ENCODE measurements at regions not wholly inside any gene's neighbourhood (a gene's known extent, or its start where the extent isn't known, plus 50 kb on each side); places are given as distances from the start of the nearest gene placed in this dataset.

- no peak for DNase-seq (ENCODE audit: low read depth)
- no peak overlapping the region for H3K4me3 ChIP-seq (ENCODE audit: low read length)
- TF ChIP-seq CTCF (conservative IDR thresholded peaks at IDR 0.05; ENCODE audit: low read depth, low read length), result no peak
Observed at GRCh38 chr17:72376526-72377345, 255.9 kb downstream of the SOX9 start.

DNA sequence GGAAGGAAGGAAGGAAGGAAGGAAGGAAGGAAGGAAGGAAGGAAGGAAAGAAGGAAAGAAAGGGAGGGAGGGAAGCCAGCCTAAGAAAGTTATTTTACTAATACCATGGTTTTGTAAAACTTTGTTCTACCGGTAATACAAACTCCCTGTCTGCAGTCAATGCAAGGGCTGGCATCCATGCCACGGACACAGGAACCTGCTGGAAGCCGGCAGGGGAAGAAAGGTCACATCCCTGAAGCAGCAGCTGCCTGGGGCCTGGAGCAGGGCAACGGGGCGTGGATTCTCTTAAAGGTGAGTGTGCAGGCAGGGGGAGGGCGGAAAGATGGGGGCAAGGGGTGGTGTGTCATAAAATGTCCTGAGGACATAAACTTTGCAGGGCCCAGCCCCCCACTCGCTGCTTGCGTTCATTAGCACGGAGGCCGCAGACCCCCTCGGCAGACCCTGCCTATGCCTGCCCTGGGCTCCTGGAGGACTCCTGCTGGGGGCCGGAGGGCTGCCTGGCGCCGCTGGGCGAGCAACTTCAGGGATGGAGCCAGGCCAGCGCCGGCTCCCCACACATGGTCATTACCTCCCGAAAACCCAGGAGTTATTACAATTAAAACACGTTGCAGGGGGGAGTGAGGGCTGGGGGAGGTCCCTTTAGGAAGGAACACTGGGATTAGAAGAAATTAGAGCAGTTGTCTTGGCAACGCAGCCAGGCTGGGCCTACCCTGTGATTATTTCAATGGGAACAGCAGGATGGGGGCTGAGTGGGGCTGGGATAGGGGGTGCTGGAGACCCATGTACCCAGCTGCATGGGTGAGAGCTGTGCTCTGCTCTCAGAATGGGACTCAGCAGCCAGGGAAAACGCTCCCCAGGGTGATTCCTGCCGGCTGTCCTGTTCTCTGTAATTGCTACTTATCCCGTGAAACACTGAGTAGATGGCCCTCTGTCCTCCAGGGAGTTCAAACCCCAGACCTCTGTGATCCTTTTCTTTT, 257.9 kb downstream of the SOX9 start:
- no peak for DNase-seq (ENCODE audit: low read depth)
- no peak for TF ChIP-seq CTCF (conservative IDR thresholded peaks at IDR 0.05; ENCODE audit: low read depth, low read length)
- no peak overlapping the region for H3K4me3 ChIP-seq (ENCODE audit: low read length)

DNA sequence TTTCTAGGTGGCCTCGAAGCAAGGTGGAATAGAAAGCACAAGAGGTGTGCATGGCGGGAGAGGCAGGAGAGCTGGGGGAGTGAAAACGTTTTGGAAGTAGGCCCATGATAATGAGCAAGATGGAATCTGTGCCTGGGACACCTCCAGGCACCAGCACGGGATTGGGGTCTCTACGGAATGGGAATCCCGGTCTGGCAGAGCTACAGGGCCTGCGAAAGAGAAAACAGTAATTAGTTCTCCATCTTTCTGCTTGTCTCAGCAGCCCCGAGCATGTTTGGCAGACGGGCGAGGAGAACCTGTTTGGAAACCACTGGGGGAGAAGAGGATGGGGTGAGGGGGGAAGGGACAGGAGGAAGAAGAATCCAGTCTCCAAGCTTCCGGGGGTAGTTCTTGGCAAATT, 258.7 kb downstream of the SOX9 start:
- H3K4me3 ChIP-seq (ENCODE audit: low read length), result no peak overlapping the region
- DNase-seq (ENCODE audit: low read depth), result no peak
- no peak for TF ChIP-seq CTCF (conservative IDR thresholded peaks at IDR 0.05; ENCODE audit: low read depth, low read length)

- no peak for DNase-seq (ENCODE audit: low read depth)
- TF ChIP-seq CTCF (conservative IDR thresholded peaks at IDR 0.05; ENCODE audit: low read depth, low read length), result no peak
- no peak overlapping the region for H3K4me3 ChIP-seq (ENCODE audit: low read length)
Observed at GRCh38 chr17:72380120-72380519, 259.3 kb downstream of the SOX9 start.

- H3K4me3 ChIP-seq (ENCODE audit: low read length), result no peak overlapping the region
- TF ChIP-seq CTCF (conservative IDR thresholded peaks at IDR 0.05; ENCODE audit: low read depth, low read length), result no peak
- DNase-seq (ENCODE audit: low read depth), result no peak
Observed at GRCh38 chr17:72380737-72381136, 259.9 kb downstream of the SOX9 start.

GRCh38 chr17:72381597-72382397, 261.0 kb downstream of the SOX9 start:
- no peak for DNase-seq (ENCODE audit: low read depth)
- H3K4me3 ChIP-seq (ENCODE audit: low read length), result no peak overlapping the region
- TF ChIP-seq CTCF (conservative IDR thresholded peaks at IDR 0.05; ENCODE audit: low read depth, low read length), result no peak
